ENCODE measurements at regions not wholly inside any gene's neighbourhood (a gene's known extent, or its start where the extent isn't known, plus 50 kb on each side); places are given as distances from the start of the nearest gene placed in this dataset.
"Not testable (repeated sequence)": the region's sequence is repeated elsewhere in the genome, so short reads cannot be mapped to it uniquely, and the experiment has no call there.

DNA sequence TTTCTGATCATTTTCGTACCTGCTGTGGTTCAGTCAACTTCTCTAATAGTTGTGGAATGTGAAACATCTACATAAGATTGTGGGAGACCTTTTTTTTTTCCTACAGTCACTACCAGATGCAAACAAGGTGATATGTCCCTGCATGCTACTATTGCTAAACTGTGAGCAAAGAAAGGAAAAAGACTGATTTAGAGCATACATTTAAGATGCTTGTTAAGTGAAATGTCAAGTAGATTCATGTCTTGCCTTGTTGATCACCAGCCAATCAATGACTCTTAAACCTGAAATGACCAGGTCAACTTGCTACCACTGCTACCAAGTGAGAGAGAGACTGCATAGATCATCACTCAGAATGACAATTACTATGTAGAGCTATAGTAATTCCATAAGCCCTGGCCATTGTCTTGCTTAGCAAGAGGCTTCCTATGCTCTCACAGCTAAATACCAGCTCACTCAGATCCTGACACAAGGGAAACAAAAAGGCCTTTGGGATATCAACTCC lies 84.3 kb upstream of the SKAP2 start:
- no peak overlapping the region for H3K27ac ChIP-seq
- 48% methylated on average over 1 of the region's 1 CpG for WGBS

DNA sequence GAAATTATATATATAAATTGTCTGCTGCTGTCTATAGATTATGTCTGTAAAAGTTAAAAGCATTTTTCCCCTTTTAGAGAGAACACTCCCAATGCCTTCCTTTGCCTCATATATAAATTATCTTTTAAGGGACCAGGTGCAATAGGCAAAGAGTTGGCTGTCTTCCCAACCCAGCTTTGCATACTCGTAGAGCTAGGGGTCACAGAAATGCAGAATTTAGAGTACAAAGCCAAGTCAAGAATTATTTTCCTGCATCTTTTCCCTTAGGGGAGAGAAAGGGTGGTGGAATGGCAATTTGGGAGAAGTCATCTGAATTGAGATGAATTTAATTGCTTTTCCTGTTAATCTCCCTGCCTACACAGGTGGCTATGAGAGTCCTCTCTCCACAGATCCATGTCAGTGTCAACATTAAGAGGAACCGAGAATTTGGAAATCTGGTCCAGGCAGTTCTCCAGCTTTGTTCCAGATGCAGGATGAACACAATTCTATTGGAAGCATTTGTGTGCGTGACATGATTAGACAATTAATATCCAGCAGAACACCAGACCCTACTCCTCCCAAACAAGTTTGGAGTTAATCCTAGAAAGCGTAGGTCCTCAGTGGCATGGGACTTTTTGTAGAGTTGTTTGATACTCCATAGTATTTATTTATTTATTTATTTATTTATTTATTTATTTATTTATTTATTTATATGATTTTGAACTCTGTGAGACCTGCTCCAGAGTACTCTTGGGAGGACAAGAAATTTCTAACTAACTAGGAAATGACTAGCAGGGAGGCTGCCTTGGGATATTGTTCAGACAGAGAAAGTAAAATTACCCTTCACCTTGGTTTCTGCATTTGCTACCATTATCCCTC lies 80.3 kb upstream of the SKAP2 start:
- TF ChIP-seq POLR2AphosphoS5 (IDR thresholded peaks at IDR 0.05) (no peak), POLR2A (IDR thresholded peaks at IDR 0.05) (no peak), CTCF (IDR thresholded peaks at IDR 0.05) (no peak), EP300 (IDR thresholded peaks at IDR 0.05) (no peak)
- no peaks in the 10 kb centered on the region for H3K4me1 ChIP-seq
- WGBS, result 56% methylated on average over 4 of the region's 4 CpGs
- H3K4me3 ChIP-seq, result no peak overlapping the region
- DNase-seq (ENCODE audit: low spot score in 2 of 2), result no peak
- no peaks in the 10 kb centered on the region for H3K27me3 ChIP-seq
- H3K27ac ChIP-seq, result no peak overlapping the region
- H3K9me3 ChIP-seq, result no peaks in the 10 kb centered on the region
- H3K36me3 ChIP-seq, result no peaks in the 10 kb centered on the region

More for the DNA sequence above, 84.3 kb upstream of the SKAP2 start:
- DNase-seq (ENCODE audit: low spot score in 2 of 2), result no peak
- Histone ChIP-seq H3K4me1 (no peaks in the 10 kb centered on the region), H3K9me3 (no peaks in the 10 kb centered on the region), H3K4me3 (no peak overlapping the region), H3K36me3 (no peaks in the 10 kb centered on the region), H3K27me3 (no peaks in the 10 kb centered on the region)
- TF ChIP-seq EP300 (IDR thresholded peaks at IDR 0.05), result no peak
- no peak for TF ChIP-seq POLR2A (IDR thresholded peaks at IDR 0.05)
- TF ChIP-seq CTCF (IDR thresholded peaks at IDR 0.05), result no peak
- TF ChIP-seq POLR2AphosphoS5 (IDR thresholded peaks at IDR 0.05), result no peak

DNA sequence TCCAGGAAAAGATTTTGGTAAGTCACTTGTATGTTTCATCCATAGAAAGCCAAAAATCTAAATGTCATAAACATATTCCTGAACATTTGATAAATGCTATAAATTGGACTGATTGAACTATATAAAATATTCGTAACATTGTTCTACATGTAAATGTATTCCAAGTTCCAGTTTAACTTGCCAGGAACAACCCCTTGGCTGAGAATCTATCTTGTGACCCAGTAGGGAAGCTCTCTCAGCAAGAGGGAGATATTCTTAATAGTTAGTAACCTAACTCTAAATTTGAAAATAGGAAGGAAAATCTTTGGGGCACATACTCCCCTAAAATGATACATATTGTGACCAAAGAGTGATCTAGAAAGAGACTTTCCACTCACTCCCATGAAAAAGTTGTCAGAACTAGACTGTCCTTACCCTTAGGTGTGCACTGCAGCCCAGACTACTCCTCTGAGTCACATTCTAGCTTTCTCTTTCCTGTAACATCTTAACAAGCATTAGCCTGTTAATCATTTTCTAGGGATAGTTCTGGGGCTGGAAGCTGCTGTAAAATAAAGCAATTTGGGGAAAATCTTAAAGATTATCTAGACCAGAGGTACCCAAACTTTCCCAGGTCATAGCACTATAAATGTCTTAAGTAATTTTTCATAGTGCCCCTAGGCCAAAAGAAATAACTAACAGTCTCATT lies 73.7 kb upstream of the SKAP2 start:
- Histone ChIP-seq H3K4me1 (peaks cover 2% of the 10 kb centered on the region), H3K4me3 (no peak overlapping the region), H3K9me3 (no peaks in the 10 kb centered on the region), H3K27me3 (no peaks in the 10 kb centered on the region), H3K27ac (no peak overlapping the region), H3K36me3 (no peaks in the 10 kb centered on the region)
- TF ChIP-seq EP300 (IDR thresholded peaks at IDR 0.05) (no peak), CTCF (IDR thresholded peaks at IDR 0.05) (no peak), POLR2AphosphoS5 (IDR thresholded peaks at IDR 0.05) (no peak), POLR2A (IDR thresholded peaks at IDR 0.05) (no peak)
- WGBS, result 30% methylated on average over 1 of the region's 1 CpG
- DNase-seq (ENCODE audit: low spot score in 2 of 2), result no peak

- H3K36me3 ChIP-seq, result no peaks in the 10 kb centered on the region
- H3K27ac ChIP-seq, result no peak overlapping the region
- peaks cover 2% of the 10 kb centered on the region for H3K4me1 ChIP-seq
- H3K9me3 ChIP-seq, result no peaks in the 10 kb centered on the region
- no peaks in the 10 kb centered on the region for H3K27me3 ChIP-seq
- TF ChIP-seq CTCF (IDR thresholded peaks at IDR 0.05) (no peak), POLR2AphosphoS5 (IDR thresholded peaks at IDR 0.05) (no peak), POLR2A (IDR thresholded peaks at IDR 0.05) (no peak), EP300 (IDR thresholded peaks at IDR 0.05) (no peak)
- no peak for DNase-seq (ENCODE audit: low spot score in 2 of 2)
- H3K4me3 ChIP-seq, result no peak overlapping the region
Observed at GRCh38 chr7:26937306-26937705, 72.9 kb upstream of the SKAP2 start.

DNA sequence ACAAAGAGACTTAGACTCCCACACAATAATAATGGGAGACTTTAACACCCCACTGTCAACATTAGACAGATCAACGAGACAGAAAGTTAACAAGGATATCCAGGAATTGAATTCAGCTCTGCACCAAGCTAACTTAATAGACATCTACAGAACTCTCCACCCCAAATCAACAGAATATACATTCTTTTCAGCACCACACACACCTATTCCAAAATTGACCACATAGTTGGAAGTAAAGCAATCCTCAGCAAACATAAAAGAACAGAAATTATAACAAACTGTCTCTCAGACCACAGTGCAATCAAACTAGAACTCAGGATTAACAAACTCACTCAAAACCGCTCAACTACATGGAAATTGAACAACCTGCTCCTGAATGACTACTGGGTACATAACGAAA lies 68.2 kb upstream of the SKAP2 start:
- H3K4me3 ChIP-seq; H3K27ac ChIP-seq; H3K4me1 ChIP-seq; H3K36me3 ChIP-seq; H3K9me3 ChIP-seq; H3K27me3 ChIP-seq; DNase-seq (ENCODE audit: low spot score in 2 of 2): not testable (repeated sequence)
- 96% methylated on average over 2 of the region's 3 CpGs for WGBS

Data from suprapubic skin (tissue), 4 donors.